SK-N-SH treated with all-trans-retinoic acid at 6 μM for 48 hours (cell line): ENCODE measurements at regions not wholly inside any gene's neighbourhood (a gene's known extent, or its start where the extent isn't known, plus 50 kb on each side); places are given as distances from the start of the nearest gene placed in this dataset.
A peak's percentile ranks its signal among the peaks of the same experiment; 100 is the strongest.

Experiments
- ATAC-seq: fragments of 200-7000 bp; cut with Tn5 transposase; 3 replicates; pipeline ENCODE4 v1.9.1; 2020; ENCODE audit warnings: mild to moderate bottlenecking, moderate library complexity
- ARNTL ChIP-seq: fragments of 450-650 bp; formaldehyde crosslinking; IDR thresholded peaks from 2 replicates; pipeline ENCODE4 v1.5.0; 2020; ENCODE audit warnings: low read depth, mild to moderate bottlenecking, moderate library complexity, borderline replicate concordance
- BACH2 ChIP-seq: fragments of 250-450 bp; sonication (Bioruptor Pico); IDR thresholded peaks from 2 replicates; pipeline ENCODE4 v1.9.0; 2021; ENCODE audit warnings: mild to moderate bottlenecking, borderline replicate concordance
- CREB5 ChIP-seq: fragments of 250-450 bp; sonication (Bioruptor Pico); IDR thresholded peaks from 2 replicates; pipeline ENCODE4 v1.5.1; 2020; ENCODE audit warnings: low read depth, mild to moderate bottlenecking, moderate library complexity
- CSDC2 ChIP-seq: fragments of 250-450 bp; sonication (Bioruptor Pico); IDR thresholded peaks from 2 replicates; pipeline ENCODE4 v1.5.0; 2020; ENCODE audit warnings: mild to moderate bottlenecking, moderate library complexity
- CSRNP3 ChIP-seq: fragments of 250-450 bp; sonication (Bioruptor Pico); IDR thresholded peaks from 2 replicates; pipeline ENCODE4 v1.5.1; 2021; ENCODE audit warnings: mild to moderate bottlenecking, moderate library complexity
- ESRRG ChIP-seq: fragments of 250-450 bp; sonication (Bioruptor Pico); IDR thresholded peaks from 2 replicates; pipeline ENCODE4 v1.6.1; 2021; ENCODE audit warnings: mild to moderate bottlenecking
- GLIS3 ChIP-seq: fragments of 250-450 bp; sonication (Bioruptor Pico); IDR thresholded peaks from 2 replicates; pipeline ENCODE4 v1.5.0; 2020; ENCODE audit warnings: mild to moderate bottlenecking, moderate library complexity
- ISL1 ChIP-seq: fragments of 250-450 bp; sonication (Bioruptor Pico); IDR thresholded peaks from 2 replicates; pipeline ENCODE4 v2.1.2; 2022; ENCODE audit warnings: mild to moderate bottlenecking, moderate library complexity
- PPARA ChIP-seq: fragments of 250-450 bp; sonication (Bioruptor Pico); IDR thresholded peaks from 2 replicates; pipeline ENCODE4 v1.5.0; 2020; ENCODE audit warnings: mild to moderate bottlenecking, borderline replicate concordance
- RARB ChIP-seq: fragments of 250-450 bp; sonication (Bioruptor Pico); IDR thresholded peaks from 2 replicates; pipeline ENCODE4 v1.8.0; 2021; ENCODE audit warnings: mild to moderate bottlenecking, moderate library complexity
- SNAI2 ChIP-seq: fragments of 250-450 bp; sonication (Bioruptor Pico); IDR thresholded peaks from 2 replicates; pipeline ENCODE4 v1.5.0; 2020; ENCODE audit warnings: mild to moderate bottlenecking, moderate library complexity
- TOX ChIP-seq: fragments of 250-450 bp; sonication (Bioruptor Pico); IDR thresholded peaks from 2 replicates; pipeline ENCODE4 v1.8.0; 2021; ENCODE audit warnings: mild to moderate bottlenecking, moderate library complexity, borderline replicate concordance
- TSHZ2 ChIP-seq: fragments of 250-450 bp; sonication (Bioruptor Pico); IDR thresholded peaks from 2 replicates; pipeline ENCODE4 v1.5.0; 2020; ENCODE audit warnings: mild to moderate bottlenecking, moderate library complexity
- ZC3H10 ChIP-seq: fragments of 250-450 bp; sonication (Bioruptor Pico); IDR thresholded peaks from 2 replicates; pipeline ENCODE4 v1.5.1; 2021; ENCODE audit warnings: mild to moderate bottlenecking, moderate library complexity
- ZFP30 ChIP-seq: fragments of 450-650 bp; formaldehyde crosslinking; IDR thresholded peaks from 2 replicates; pipeline ENCODE4 v1.5.0; 2022; ENCODE audit warnings: mild to moderate bottlenecking, moderate library complexity
- ZNF565 ChIP-seq: fragments of 450-650 bp; formaldehyde crosslinking; conservative IDR thresholded peaks from 2 replicates; pipeline ENCODE4 v1.5.0; 2020; ENCODE audit warnings: low read depth, mild to moderate bottlenecking, moderate library complexity
- ZNF70 ChIP-seq: fragments of 450-650 bp; formaldehyde crosslinking; IDR thresholded peaks from 2 replicates; pipeline ENCODE4 v1.5.0; 2020; ENCODE audit warnings: mild to moderate bottlenecking, moderate library complexity
- ZNF8 ChIP-seq: fragments of 450-650 bp; formaldehyde crosslinking; IDR thresholded peaks from 2 replicates; pipeline ENCODE4 v1.5.0; 2020; ENCODE audit warnings: mild to moderate bottlenecking, moderate library complexity
- TF ChIP-seq, protein P1 (sequence below): fragments of 250-450 bp; sonication (Bioruptor Pico); IDR thresholded peaks from 2 replicates; pipeline ENCODE4 v1.8.0; 2021; ENCODE audit warnings: low read depth, mild to moderate bottlenecking, moderate library complexity, borderline replicate concordance

- peak; percentile 56 for ATAC-seq
- no peak for TF ChIP-seq ARNTL
- no peak for TF ChIP-seq ZNF70 (CRISPR knock-in tag)
- TF ChIP-seq CREB5 (CRISPR knock-in tag): no peak
- no peak for TF ChIP-seq CSDC2
- TF ChIP-seq ESRRG (CRISPR knock-in tag): no peak
- TF ChIP-seq, all 23 proteins: peak for 0
These were observed 330.9 kb downstream of the BCOR start for GRCh38 chrX:39766855-39767254.

DNA sequence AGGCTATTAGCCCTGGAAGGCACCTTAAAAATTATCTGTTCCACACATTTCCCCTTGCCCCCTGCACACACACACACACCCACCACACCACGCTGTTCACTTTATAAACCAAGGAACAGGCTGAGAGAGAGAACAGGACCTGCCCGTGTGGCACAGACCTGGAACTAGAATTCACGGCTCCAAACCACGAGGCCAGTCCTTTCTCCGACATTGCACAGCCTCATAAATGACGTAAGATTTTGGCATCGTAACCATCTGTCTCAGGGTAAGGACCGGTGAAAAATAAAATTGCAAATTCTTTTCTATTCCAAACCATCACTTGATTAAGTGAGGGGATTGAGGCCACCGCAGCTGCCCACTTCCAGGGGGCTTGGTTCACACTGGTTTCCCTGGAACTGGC, 330.3 kb downstream of the BCOR start:
- TF ChIP-seq ARNTL: no peak
- no peak for TF ChIP-seq ZFP30 (CRISPR knock-in tag)
- TF ChIP-seq RARB: no peak
- no peak for TF ChIP-seq CREB5 (CRISPR knock-in tag)
- no peak for ATAC-seq

- no peak for ATAC-seq
These were observed 328.0 kb downstream of the BCOR start for GRCh38 chrX:39769748-39770147.

DNA sequence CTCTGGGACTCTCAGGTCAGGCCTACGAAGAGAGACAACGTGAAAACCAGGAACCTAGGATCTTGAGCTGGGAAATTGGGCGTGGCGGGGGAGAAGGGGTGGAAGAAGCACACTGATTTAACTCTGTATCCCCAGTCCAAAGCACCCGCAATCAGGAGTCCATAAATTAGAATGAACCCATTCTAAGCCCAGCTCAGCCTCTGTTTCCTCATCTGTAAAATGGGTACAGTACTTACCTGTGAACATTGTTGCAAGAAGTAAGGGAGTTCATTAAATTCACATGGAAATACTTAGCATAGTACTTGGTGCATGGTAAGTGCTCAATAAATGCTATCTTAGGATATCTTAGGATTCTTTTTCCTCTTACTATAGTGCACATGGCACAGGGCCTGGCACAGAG, 326.7 kb downstream of the BCOR start:
- no peak for ATAC-seq
- TF ChIP-seq RARB (no peak), PPARA (CRISPR knock-in tag) (no peak), BACH2 (CRISPR knock-in tag) (no peak), ZNF565 (CRISPR knock-in tag) (no peak), CSDC2 (no peak), CREB5 (CRISPR knock-in tag) (no peak), CSRNP3 (CRISPR knock-in tag) (no peak), TOX (CRISPR knock-in tag) (no peak), TSHZ2 (CRISPR knock-in tag) (no peak), ISL1 (CRISPR knock-in tag) (no peak), ZNF70 (CRISPR knock-in tag) (no peak), ZC3H10 (CRISPR knock-in tag) (no peak), ARNTL (no peak)

More at GRCh38 chrX:39769748-39770147, 328.0 kb downstream of the BCOR start:
- TF ChIP-seq GLIS3 (CRISPR knock-in tag): no peak
- no peak for TF ChIP-seq BACH2 (CRISPR knock-in tag)
- TF ChIP-seq CREB5 (CRISPR knock-in tag): no peak
- no peak for TF ChIP-seq RARB
- no peak for TF ChIP-seq CSDC2
- TF ChIP-seq, protein P1, sequence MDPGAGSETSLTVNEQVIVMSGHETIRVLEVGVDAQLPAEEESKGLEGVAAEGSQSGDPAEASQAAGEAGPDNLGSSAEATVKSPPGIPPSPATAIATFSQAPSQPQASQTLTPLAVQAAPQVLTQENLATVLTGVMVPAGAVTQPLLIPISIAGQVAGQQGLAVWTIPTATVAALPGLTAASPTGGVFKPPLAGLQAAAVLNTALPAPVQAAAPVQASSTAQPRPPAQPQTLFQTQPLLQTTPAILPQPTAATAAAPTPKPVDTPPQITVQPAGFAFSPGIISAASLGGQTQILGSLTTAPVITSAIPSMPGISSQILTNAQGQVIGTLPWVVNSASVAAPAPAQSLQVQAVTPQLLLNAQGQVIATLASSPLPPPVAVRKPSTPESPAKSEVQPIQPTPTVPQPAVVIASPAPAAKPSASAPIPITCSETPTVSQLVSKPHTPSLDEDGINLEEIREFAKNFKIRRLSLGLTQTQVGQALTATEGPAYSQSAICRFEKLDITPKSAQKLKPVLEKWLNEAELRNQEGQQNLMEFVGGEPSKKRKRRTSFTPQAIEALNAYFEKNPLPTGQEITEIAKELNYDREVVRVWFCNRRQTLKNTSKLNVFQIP (CRISPR knock-in tag): no peak
- TF ChIP-seq ISL1 (CRISPR knock-in tag): no peak
- no peak for TF ChIP-seq ZNF8 (CRISPR knock-in tag)
- TF ChIP-seq SNAI2 (CRISPR knock-in tag): no peak
- TF ChIP-seq ZNF70 (CRISPR knock-in tag): no peak
- no peak for TF ChIP-seq ZFP30 (CRISPR knock-in tag)
